ENCODE measurements at regions not wholly inside any gene's neighbourhood (a gene's known extent, or its start where the extent isn't known, plus 50 kb on each side); places are given as distances from the start of the nearest gene placed in this dataset.
A peak's percentile ranks its signal among the peaks of the same experiment; 100 is the strongest.

GRCh38 chr20:34163307-34163706 lies 51.3 kb upstream of the EIF2S2 start:
- DNase-seq: no peak

- no peak for DNase-seq
Measured at GRCh38 chr20:34164381-34164984, 52.4 kb upstream of the EIF2S2 start.

- DNase-seq: no peak
Measured at GRCh38 chr20:34165018-34165619, 53.1 kb upstream of the EIF2S2 start.

- DNase-seq: no peak
Measured at GRCh38 chr20:34171640-34172039, 59.6 kb upstream of the EIF2S2 start.

GRCh38 chr20:34172926-34173325 lies 60.9 kb upstream of the EIF2S2 start:
- DNase-seq: no peak

GRCh38 chr20:34175079-34175478 lies 63.0 kb upstream of the EIF2S2 start:
- DNase-seq: no peak

- DNase-seq: no peak
Measured at GRCh38 chr20:34175879-34176278, 63.8 kb upstream of the EIF2S2 start.

GRCh38 chr20:34177052-34177451 lies 64.2 kb upstream of the ASIP start:
- no peak for DNase-seq

- no peak for DNase-seq
Measured at GRCh38 chr20:34179637-34180360, 61.4 kb upstream of the ASIP start.

- DNase-seq: no peak
Measured at GRCh38 chr20:34180460-34181120, 60.6 kb upstream of the ASIP start.

GRCh38 chr20:34181484-34181883 lies 59.7 kb upstream of the ASIP start:
- no peak for DNase-seq

- no peak for DNase-seq
Measured at GRCh38 chr20:34185766-34186620, 55.2 kb upstream of the ASIP start.

GRCh38 chr20:34189572-34190163 lies 51.6 kb upstream of the ASIP start:
- no peak for DNase-seq

- DNase-seq: no peak
Measured at GRCh38 chr20:34190262-34190661, 51.0 kb upstream of the ASIP start.

GRCh38 chr20:34190679-34191090 lies 50.5 kb upstream of the ASIP start:
- peak in 1 of 2 experiments; percentile 16 for DNase-seq
